Prostate gland (tissue), 2 donors: ENCODE measurements at regions not wholly inside any gene's neighbourhood (a gene's known extent, or its start where the extent isn't known, plus 50 kb on each side); places are given as distances from the start of the nearest gene placed in this dataset.
A peak's percentile ranks its signal among the peaks of the same experiment; 100 is the strongest.
"Not testable (repeated sequence)": the region's sequence is repeated elsewhere in the genome, so short reads cannot be mapped to it uniquely, and the experiment has no call there.

Experiments
- DNase-seq: peaks from one replicate; pipeline ENCODE4 v3.0.0-alpha.2; 2019; ENCODE audit warnings: low spot score
- H3K27ac ChIP-seq, 2 donors: fragments of 200-600 bp; sonication (generic); 2 replicates each; pipeline ENCODE4 v1.5.1; 2017 to 2019
- H3K27me3 ChIP-seq: fragments of 200-600 bp; sonication (generic); replicated peaks from 2 replicates; pipeline ENCODE4 v1.5.1; 2019; ENCODE audit not compliant: insufficient read depth
- H3K36me3 ChIP-seq, 2 donors: fragments of 200-600 bp; sonication (generic); 1 replicate in 1 of 2; 2 replicates in 1 of 2; pipeline versions ENCODE4 v1.5.1 to v1.8.1; 2017 to 2019
- H3K4me1 ChIP-seq: fragments of 200-600 bp; sonication (generic); replicated peaks from 2 replicates; pipeline ENCODE4 v1.5.1; 2019
- H3K4me3 ChIP-seq, 2 donors: fragments of 200-600 bp; sonication (generic); 2 replicates each; pipeline ENCODE4 v1.5.1; 2017 to 2019
- H3K9me3 ChIP-seq: fragments of 200-600 bp; sonication (generic); 2 replicates; pipeline ENCODE4 v1.5.1; 2017
- CTCF ChIP-seq, 4 experiments: fragments of 200-600 bp in 2 of 4; fragments of 450-650 bp in 2 of 4; sonication (generic) in 2 of 4; IDR thresholded peaks; 1 replicate in 3 of 4; 2 replicates in 1 of 4; pipeline ENCODE4 v1.5.1; 2016 to 2019; ENCODE audit warnings: antibody characterized with exemption in 4 of 4, mild to moderate bottlenecking in 2 of 4, moderate library complexity in 2 of 4
- POLR2A ChIP-seq: fragments of 450-650 bp; IDR thresholded peaks from one replicate; pipeline ENCODE4 v1.6.1; 2016; ENCODE audit warnings: antibody characterized with exemption, mild to moderate bottlenecking
- POLR2AphosphoS5 ChIP-seq: sonication (generic); formaldehyde crosslinking; IDR thresholded peaks from one replicate; pipeline ENCODE4 v1.6.1; 2017; ENCODE audit warnings: antibody characterized with exemption
- WGBS: methylation state at CpG from one replicate; pipeline ENCODE4 v1.1.5; 2018; 5-methylcytosine and 5-hydroxymethylcytosine counted together
- intact Hi-C: fragments of 100-400 bp; cut with DNase I; formaldehyde crosslinking; loops from one replicate; pipeline ENCODE4 v1.14.2; 2022

- intact Hi-C loops, H3K36me3 ChIP-seq, H3K4me3 ChIP-seq, H3K9me3 ChIP-seq, H3K4me1 ChIP-seq, H3K27me3 ChIP-seq, DNase-seq: not testable (repeated sequence)
- H3K27ac ChIP-seq = peak overlapping the region in 1 of 2 donors; percentile 27
- WGBS = 0% methylated on average over 1 of the region's 1 CpG
- peak; percentile 22 for TF ChIP-seq POLR2AphosphoS5
Measured at GRCh38 chr1:224003896-224004295, 110.0 kb upstream of the FBXO28 start.

- H3K27me3 ChIP-seq, DNase-seq, H3K36me3 ChIP-seq, H3K4me1 ChIP-seq, H3K27ac ChIP-seq, H3K4me3 ChIP-seq, H3K9me3 ChIP-seq, intact Hi-C loops: not testable (repeated sequence)
- 56% methylated on average over 2 of the region's 2 CpGs for WGBS
Measured at GRCh38 chr1:224001757-224002156, 112.2 kb upstream of the FBXO28 start.

- H3K9me3 ChIP-seq, H3K27me3 ChIP-seq, DNase-seq, H3K4me1 ChIP-seq, H3K36me3 ChIP-seq, H3K27ac ChIP-seq, H3K4me3 ChIP-seq, intact Hi-C loops: not testable (repeated sequence)
- WGBS = 77% methylated on average over 4 of the region's 4 CpGs
Measured at GRCh38 chr1:223999761-224000160, 114.2 kb upstream of the FBXO28 start.

GRCh38 chr1:223998676-223999455 lies 115.0 kb upstream of the FBXO28 start:
- H3K4me1 ChIP-seq, DNase-seq, H3K9me3 ChIP-seq, H3K27me3 ChIP-seq, intact Hi-C loops, H3K36me3 ChIP-seq, H3K4me3 ChIP-seq: not testable (repeated sequence)
- peak overlapping the region in 1 of 2 donors; percentile 0 for H3K27ac ChIP-seq
- 63% methylated on average over 4 of the region's 4 CpGs for WGBS

- H3K27ac ChIP-seq, H3K4me1 ChIP-seq, H3K4me3 ChIP-seq, H3K27me3 ChIP-seq, intact Hi-C loops, H3K9me3 ChIP-seq, DNase-seq, H3K36me3 ChIP-seq: not testable (repeated sequence)
- 100% methylated on average over 2 of the region's 2 CpGs for WGBS
Measured at GRCh38 chr1:223996376-223996775, 117.5 kb upstream of the FBXO28 start.

GRCh38 chr1:223992456-223993246 lies 121.3 kb upstream of the FBXO28 start:
- H3K36me3 ChIP-seq, H3K27me3 ChIP-seq, H3K9me3 ChIP-seq, intact Hi-C loops, H3K4me1 ChIP-seq: not testable (repeated sequence)
- Histone ChIP-seq H3K27ac (peak overlapping the region; percentile 85 to 86), H3K4me3 (peak overlapping the region; percentile 73 to 78)
- DNase-seq = peak; percentile 100
- 0% methylated on average over 26 of the region's 70 CpGs for WGBS
- peak; percentile 99 for TF ChIP-seq POLR2AphosphoS5
- peak; percentile 92 for TF ChIP-seq POLR2A
- peak in 1 of 4 experiments; percentile 46 for TF ChIP-seq CTCF (IDR thresholded peaks at IDR 0.05)

- H3K36me3 ChIP-seq, H3K9me3 ChIP-seq, H3K27ac ChIP-seq, H3K4me3 ChIP-seq, H3K27me3 ChIP-seq, intact Hi-C loops, DNase-seq, H3K4me1 ChIP-seq: not testable (repeated sequence)
- WGBS = 96% methylated on average over 10 of the region's 10 CpGs
Measured at GRCh38 chr1:223991297-223991857, 122.5 kb upstream of the FBXO28 start.

GRCh38 chr1:223961985-223962384 lies 116.2 kb upstream of the TP53BP2 start:
- H3K4me3 ChIP-seq, H3K27ac ChIP-seq, H3K27me3 ChIP-seq, intact Hi-C loops, DNase-seq, H3K4me1 ChIP-seq, H3K9me3 ChIP-seq, H3K36me3 ChIP-seq: not testable (repeated sequence)
- 88% methylated on average over 4 of the region's 4 CpGs for WGBS

- DNase-seq, H3K27me3 ChIP-seq, H3K4me3 ChIP-seq, H3K4me1 ChIP-seq, H3K9me3 ChIP-seq, H3K27ac ChIP-seq, H3K36me3 ChIP-seq, intact Hi-C loops: not testable (repeated sequence)
- WGBS = 86% methylated on average over 2 of the region's 2 CpGs
Measured at GRCh38 chr1:223952801-223953200, 107.1 kb upstream of the TP53BP2 start.

GRCh38 chr1:223951551-223951950 lies 105.8 kb upstream of the TP53BP2 start:
- H3K36me3 ChIP-seq, H3K4me3 ChIP-seq, H3K27me3 ChIP-seq, intact Hi-C loops, DNase-seq, H3K27ac ChIP-seq, H3K4me1 ChIP-seq, H3K9me3 ChIP-seq: not testable (repeated sequence)
- 95% methylated on average over 14 of the region's 14 CpGs for WGBS

- no CpG with 5 or more reads among the region's 10 CpGs for WGBS
- H3K27me3 ChIP-seq, H3K36me3 ChIP-seq, H3K9me3 ChIP-seq, DNase-seq, H3K4me3 ChIP-seq, intact Hi-C loops, H3K27ac ChIP-seq, H3K4me1 ChIP-seq: not testable (repeated sequence)
Measured at GRCh38 chr1:223949944-223950343, 104.2 kb upstream of the TP53BP2 start.
